Breast epithelium (tissue), 3 donors: ENCODE measurements at regions not wholly inside any gene's neighbourhood (a gene's known extent, or its start where the extent isn't known, plus 50 kb on each side); places are given as distances from the start of the nearest gene placed in this dataset.

Experiments used
- CTCF ChIP-seq, 3 donors: fragments of 450-650 bp; IDR thresholded peaks; one replicate each; pipeline ENCODE4 v1.5.1; 2016 to 2017; ENCODE audit warnings: antibody characterized with exemption in 3 of 3, mild to moderate bottlenecking in 3 of 3, moderate library complexity in 3 of 3
- POLR2A ChIP-seq: fragments of 450-650 bp; IDR thresholded peaks from one replicate; pipeline ENCODE4 v1.6.1; 2016; ENCODE audit warnings: antibody characterized with exemption, mild to moderate bottlenecking, moderate library complexity

GRCh38 chr21:38561205-38561604 is 62.9 kb upstream of the ERG start:
- TF ChIP-seq CTCF (IDR thresholded peaks at IDR 0.05) (no peak), POLR2A (no peak)
